DND-41 (cell line): ENCODE measurements at regions not wholly inside any gene's neighbourhood (a gene's known extent, or its start where the extent isn't known, plus 50 kb on each side); places are given as distances from the start of the nearest gene placed in this dataset.

Source experiments
- ATAC-seq: fragments of 200-7000 bp; cut with Tn5 transposase; 3 replicates; pipeline ENCODE4 v1.9.1; 2021; ENCODE audit warnings: low read depth; ENCODE audit not compliant: insufficient read depth
- DNase-seq: peaks from one replicate; pipeline ENCODE4 v3.0.0-alpha.2; 2020
- H2AFZ ChIP-seq: 2 replicates; pipeline ENCODE4 v1.6.0; 2012; ENCODE audit warnings: low read depth, low read length
- H3K27ac ChIP-seq: 2 replicates; pipeline ENCODE4 v1.5.1; 2012; ENCODE audit warnings: low read length, inconsistent platforms
- H3K27me3 ChIP-seq: fragments of 200-600 bp; sonication (generic); 2 replicates; pipeline ENCODE4 v1.6.0; 2012; ENCODE audit warnings: low read length, mild to moderate bottlenecking, inconsistent platforms; ENCODE audit not compliant: insufficient read depth, poor library complexity
- H3K36me3 ChIP-seq: 2 replicates; pipeline ENCODE4 v1.5.1; 2012; ENCODE audit warnings: low read length, inconsistent platforms; ENCODE audit not compliant: insufficient read depth
- H3K4me1 ChIP-seq: 2 replicates; pipeline ENCODE4 v1.5.1; 2012; ENCODE audit warnings: mild to moderate bottlenecking, low read length; ENCODE audit not compliant: insufficient read depth
- H3K4me2 ChIP-seq: 2 replicates; pipeline ENCODE4 v1.6.0; 2012; ENCODE audit warnings: mild to moderate bottlenecking, moderate library complexity, low read length, inconsistent platforms; ENCODE audit not compliant: insufficient read depth
- H3K4me3 ChIP-seq, 2 experiments: fragments of 200-600 bp in 1 of 2; shearing (Covaris generic) in 1 of 2; 2 replicates each; pipeline ENCODE4 v1.5.1; 2012 to 2016; ENCODE audit warnings: inconsistent platforms in 2 of 2, low read length in 2 of 2, mild to moderate bottlenecking in 2 of 2, low read depth in 1 of 2, moderate library complexity in 1 of 2
- H3K79me2 ChIP-seq: 2 replicates; pipeline ENCODE4 v1.6.0; 2012; ENCODE audit warnings: low read length, inconsistent platforms; ENCODE audit not compliant: insufficient read depth
- H3K9ac ChIP-seq: 2 replicates; pipeline ENCODE4 v1.6.0; 2012; ENCODE audit warnings: low read depth, mild to moderate bottlenecking, inconsistent platforms, low read length, moderate library complexity
- H3K9me3 ChIP-seq: 2 replicates; pipeline ENCODE4 v1.5.1; 2012; ENCODE audit warnings: low read length, moderate library complexity, mild to moderate bottlenecking, inconsistent platforms; ENCODE audit not compliant: insufficient read depth, severe bottlenecking
- H4K20me1 ChIP-seq: 2 replicates; pipeline ENCODE4 v1.6.0; 2012; ENCODE audit warnings: low read length; ENCODE audit not compliant: insufficient read depth
- CTCF ChIP-seq: IDR thresholded peaks from 2 replicates; pipeline ENCODE4 v1.5.1; 2012; ENCODE audit warnings: borderline replicate concordance, low read length, moderate library complexity, mild to moderate bottlenecking; ENCODE audit not compliant: poor library complexity, severe bottlenecking; ENCODE audit errors: extremely low read depth
- EZH2 ChIP-seq: IDR thresholded peaks from 3 replicates; pipeline ENCODE4 v1.6.1; 2012; ENCODE audit warnings: borderline replicate concordance, low read depth, mild to moderate bottlenecking, moderate library complexity, low read length, inconsistent platforms; ENCODE audit not compliant: severe bottlenecking

DNA sequence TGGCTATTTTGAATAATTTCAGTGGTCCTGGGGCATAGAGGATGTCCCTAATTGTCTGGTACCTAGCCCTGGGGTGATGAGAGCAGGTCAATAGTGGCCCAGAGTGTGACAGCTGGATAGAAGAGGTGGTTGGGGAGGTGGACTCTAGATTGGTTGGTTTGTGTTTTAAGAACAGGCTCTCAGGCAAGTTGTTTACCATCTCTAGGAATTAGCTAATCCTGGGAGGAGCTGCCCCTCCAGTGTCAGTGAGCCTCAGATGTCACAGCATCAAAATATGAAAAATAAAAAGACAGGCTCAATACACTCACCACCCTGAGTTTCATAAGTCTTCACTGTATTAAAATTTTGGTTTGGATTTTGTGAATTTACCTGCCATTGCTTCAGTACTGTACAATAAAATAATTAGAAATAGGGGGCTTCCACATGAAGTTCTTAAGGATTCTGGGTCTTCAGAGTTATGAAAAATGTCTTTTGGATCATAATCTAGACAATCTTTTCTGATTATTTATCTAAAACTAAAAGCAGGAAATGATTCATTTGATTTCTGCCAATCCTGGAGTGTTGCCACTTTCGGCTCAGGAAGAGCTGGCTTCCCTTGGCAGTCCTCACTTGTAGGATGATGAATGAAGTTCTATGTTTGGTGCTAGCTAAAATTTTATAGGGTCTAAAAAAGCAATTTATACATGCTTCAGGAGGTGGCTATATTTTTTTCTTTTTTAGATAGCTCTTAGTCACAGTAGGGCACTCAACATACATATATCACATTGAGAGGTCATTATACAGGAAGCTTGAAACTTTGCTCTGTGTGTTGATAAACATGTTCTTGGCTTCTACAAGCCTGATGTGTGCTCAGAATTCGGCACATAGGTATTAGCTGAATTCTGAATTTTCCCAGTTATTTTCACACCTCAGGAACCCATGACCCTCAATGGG lies 395.1 kb downstream of the RAB28 start:
- Histone ChIP-seq H3K27me3 (no peaks in the 10 kb centered on the region), H3K79me2 (no peaks in the 10 kb centered on the region), H3K4me2 (no peak overlapping the region), H3K9me3 (no peaks in the 10 kb centered on the region), H3K36me3 (no peaks in the 10 kb centered on the region), H3K27ac (no peak overlapping the region), H2AFZ (no peak overlapping the region), H3K4me3 (no peak overlapping the region), H4K20me1 (no peaks in the 10 kb centered on the region), H3K4me1 (no peaks in the 10 kb centered on the region), H3K9ac (no peak overlapping the region)
- TF ChIP-seq EZH2 (no peak), CTCF (no peak)
- DNase-seq (no peak), ATAC-seq (no peak)

DNA sequence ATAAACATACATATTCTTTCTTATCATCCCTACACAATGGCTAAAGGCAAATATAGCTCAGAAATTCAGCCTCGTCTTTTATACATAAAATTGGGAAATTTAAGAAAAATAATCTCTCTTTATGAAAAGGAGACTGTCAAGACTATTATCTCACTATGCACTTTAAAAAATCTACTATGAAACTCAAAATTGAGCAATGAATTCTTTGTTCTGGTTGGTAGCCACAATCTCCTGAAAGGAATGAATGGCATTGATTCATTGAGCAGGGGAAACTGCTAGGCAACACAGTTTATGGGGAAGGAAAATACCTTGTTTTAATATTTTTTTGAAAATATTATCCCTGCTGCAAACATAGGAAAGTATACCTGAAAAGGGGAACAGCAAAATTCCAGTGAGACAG lies 397.1 kb downstream of the RAB28 start:
- no peak overlapping the region for H3K4me3 ChIP-seq
- ATAC-seq (no peak), DNase-seq (no peak)
- no peaks in the 10 kb centered on the region for H4K20me1 ChIP-seq
- H3K79me2 ChIP-seq: no peaks in the 10 kb centered on the region
- H3K9ac ChIP-seq: no peak overlapping the region
- H3K4me2 ChIP-seq: no peak overlapping the region
- H3K9me3 ChIP-seq: peaks cover 1% of the 10 kb centered on the region
- TF ChIP-seq EZH2 (no peak), CTCF (no peak)
- H3K27me3 ChIP-seq: no peaks in the 10 kb centered on the region
- H3K27ac ChIP-seq: no peak overlapping the region
- no peaks in the 10 kb centered on the region for H3K4me1 ChIP-seq
- no peak overlapping the region for H2AFZ ChIP-seq
- H3K36me3 ChIP-seq: no peaks in the 10 kb centered on the region

DNA sequence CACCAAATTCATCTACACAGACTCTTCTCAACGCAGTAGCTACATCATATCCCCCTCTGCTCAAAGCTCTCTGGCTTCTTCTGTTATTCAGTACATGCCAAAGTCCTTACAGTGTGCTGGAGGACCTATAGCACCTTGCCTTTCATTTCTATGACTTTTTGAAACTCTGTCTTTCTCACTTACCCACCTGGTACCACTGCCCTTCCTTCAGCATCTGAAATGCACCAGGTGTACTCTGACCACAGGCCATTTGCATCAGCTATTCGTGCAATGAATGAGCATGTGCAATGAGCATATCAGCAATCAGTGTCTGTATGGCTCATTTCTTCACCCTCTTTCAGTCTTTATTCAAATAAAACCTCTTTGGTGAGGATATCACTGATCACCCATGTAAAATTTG lies 399.9 kb downstream of the RAB28 start:
- H3K4me3 ChIP-seq: no peak overlapping the region
- no peak overlapping the region for H3K4me2 ChIP-seq
- ATAC-seq: no peak
- no peaks in the 10 kb centered on the region for H3K36me3 ChIP-seq
- no peaks in the 10 kb centered on the region for H3K79me2 ChIP-seq
- no peak overlapping the region for H2AFZ ChIP-seq
- H3K27me3 ChIP-seq: no peaks in the 10 kb centered on the region
- H4K20me1 ChIP-seq: no peaks in the 10 kb centered on the region
- no peak overlapping the region for H3K27ac ChIP-seq
- peaks cover 5% of the 10 kb centered on the region for H3K9me3 ChIP-seq
- H3K4me1 ChIP-seq: no peaks in the 10 kb centered on the region
- no peak overlapping the region for H3K9ac ChIP-seq
- TF ChIP-seq EZH2 (no peak), CTCF (no peak)
- DNase-seq: no peak
